GM11168 (cell line): ENCODE measurements at regions not wholly inside any gene's neighbourhood (a gene's known extent, or its start where the extent isn't known, plus 50 kb on each side); places are given as distances from the start of the nearest gene placed in this dataset.

Experiments
- in situ Hi-C: fragments of 300-500 bp; cut with MboI; formaldehyde crosslinking; loops from one replicate; pipeline ENCODE4 v1.12.0; 2022; ENCODE audit warnings: low sequenced_read_pairs; ENCODE audit not compliant: unreplicated experiment

DNA sequence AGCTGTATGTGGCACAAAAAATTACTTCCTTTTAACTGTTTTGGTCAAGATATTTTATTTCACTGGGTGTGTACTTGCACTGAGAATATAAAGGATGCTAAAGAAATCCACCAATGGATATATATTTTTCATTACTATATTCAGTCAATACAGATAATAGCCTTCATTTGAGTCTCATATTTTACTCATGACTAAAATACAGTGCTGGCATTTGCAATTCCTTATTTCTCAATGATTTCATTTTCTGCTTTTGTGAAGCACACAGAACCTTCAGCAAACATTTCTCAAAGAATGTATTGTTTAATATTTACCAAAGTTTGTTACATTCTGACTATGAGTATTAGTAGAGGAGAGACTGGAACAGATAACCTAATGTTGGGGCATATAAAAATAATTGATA, 93.2 kb upstream of the SOX5 start:
- in situ Hi-C loops: no loop called here

GRCh38 chr12:24039113-24039525, 89.6 kb upstream of the SOX5 start:
- in situ Hi-C loops: no loop called here

DNA sequence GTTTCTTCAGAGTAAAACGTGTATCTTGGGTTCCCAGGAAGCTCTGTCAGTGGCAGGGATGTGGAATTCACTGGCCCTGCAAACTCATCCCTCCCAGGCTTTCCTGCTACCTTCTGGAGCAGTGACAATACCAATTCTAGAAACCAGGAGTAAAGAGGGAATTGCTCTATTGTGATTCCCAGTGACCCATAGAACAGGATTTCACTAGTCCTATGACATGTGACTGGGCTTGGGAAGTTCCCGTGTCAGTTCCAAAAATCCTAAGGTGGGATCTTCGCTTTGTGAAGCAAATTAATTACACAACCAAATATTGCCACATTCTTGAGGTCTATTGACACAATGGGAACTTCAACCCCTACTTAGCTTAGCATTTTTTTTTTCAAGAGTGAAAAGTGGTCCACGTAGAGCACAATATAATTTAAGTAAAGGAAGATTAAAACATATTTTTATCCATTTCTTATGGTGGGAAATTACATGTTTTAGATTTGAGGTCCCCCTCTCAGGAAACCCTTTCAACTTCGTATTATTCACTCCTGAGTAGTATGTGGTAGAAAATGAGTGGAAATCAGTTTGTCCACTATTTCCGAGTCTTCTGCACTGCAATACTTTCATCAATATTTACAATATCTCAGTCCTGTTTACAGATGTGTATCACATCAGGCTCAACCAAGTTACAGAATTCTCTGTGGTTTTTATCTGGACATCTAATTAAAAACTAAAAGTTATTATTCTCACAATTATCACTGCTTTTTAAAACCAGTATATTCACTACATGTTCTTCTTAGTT, 88.9 kb upstream of the SOX5 start:
- in situ Hi-C loops: no loop called here

- in situ Hi-C loops: no loop called here
Measured at GRCh38 chr12:24036438-24037216, 87.2 kb upstream of the SOX5 start.

DNA sequence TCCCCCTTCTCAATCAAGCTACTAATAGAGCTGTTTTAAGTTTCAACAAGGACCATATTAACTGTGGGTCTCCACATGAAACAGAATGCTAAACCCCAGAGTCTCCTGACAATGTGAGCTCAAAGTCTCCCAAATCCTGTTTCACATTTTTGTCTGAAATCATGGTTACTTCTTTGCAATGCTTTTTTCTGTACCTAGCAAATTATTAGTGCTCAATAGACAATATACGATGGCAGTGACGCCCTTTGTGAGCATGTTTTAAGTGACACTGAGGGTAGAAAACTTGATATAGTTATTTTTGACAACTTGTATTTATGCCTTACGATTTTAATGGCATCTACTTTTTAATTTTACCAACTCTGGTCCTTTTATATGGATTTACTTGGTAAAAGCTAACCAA, 85.4 kb upstream of the SOX5 start:
- in situ Hi-C loops: no loop called here

GRCh38 chr12:24034160-24034559, 84.7 kb upstream of the SOX5 start:
- in situ Hi-C loops: no loop called here

- in situ Hi-C loops: no loop called here
Measured at GRCh38 chr12:24027352-24027751, 77.9 kb upstream of the SOX5 start.

- in situ Hi-C loops: no loop called here
Measured at GRCh38 chr12:24025153-24025798, 75.8 kb upstream of the SOX5 start.

GRCh38 chr12:24023081-24023480, 73.6 kb upstream of the SOX5 start:
- in situ Hi-C loops: no loop called here

DNA sequence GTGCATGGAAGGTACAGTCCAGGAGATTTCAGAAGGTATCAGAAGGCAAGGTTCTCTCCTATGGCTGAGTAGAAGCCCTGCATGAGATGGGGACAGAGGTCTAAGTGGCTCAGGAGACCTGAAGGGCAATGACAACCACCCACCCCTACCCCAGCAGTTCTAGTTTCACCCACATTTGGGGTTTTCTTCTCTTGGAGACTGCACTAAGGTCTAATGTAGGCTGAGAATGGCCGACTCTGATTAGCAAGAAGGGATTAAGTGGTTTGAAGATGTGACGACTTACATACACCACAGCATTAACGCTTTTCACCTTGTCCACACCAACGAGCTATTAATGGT, 71.7 kb upstream of the SOX5 start:
- in situ Hi-C loops: no loop called here

DNA sequence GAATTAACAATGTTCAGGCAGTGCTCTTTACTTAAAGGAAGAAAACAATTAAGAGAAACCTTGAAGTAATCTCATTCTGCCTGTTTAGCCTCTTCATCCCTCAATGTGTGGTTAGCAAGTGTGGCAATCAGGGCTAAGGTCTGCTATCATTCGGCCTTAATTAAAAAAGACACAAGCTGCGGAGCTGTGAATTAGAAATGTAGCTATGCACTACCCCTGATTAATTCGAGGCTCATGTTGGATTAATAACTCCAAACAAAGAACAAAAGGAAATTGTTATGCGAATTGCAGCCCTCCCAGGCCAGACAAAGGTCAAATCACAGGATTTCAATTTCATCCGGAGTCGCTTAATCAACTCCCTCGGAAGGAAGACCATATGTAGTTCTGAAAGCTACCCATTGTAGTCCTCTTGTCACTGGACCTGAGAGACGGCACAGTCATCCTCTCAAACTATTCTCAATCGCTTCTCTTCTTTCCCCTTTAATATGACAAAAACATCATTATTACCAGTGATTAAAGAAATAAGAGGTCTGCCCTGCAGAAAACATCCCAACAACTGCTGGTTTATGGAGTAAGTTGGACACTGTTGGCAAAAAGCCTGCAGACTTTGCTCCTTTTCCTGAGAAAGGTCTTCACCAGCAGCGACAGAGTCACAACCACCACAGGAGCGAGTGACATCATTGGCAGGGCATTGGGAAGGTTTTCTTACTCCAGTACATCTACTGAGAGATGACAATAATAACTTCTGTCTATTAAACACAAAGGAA, 71.1 kb upstream of the SOX5 start:
- in situ Hi-C loops: no loop called here

- in situ Hi-C loops: no loop called here
Measured at GRCh38 chr12:24015833-24016160, 66.3 kb upstream of the SOX5 start.

DNA sequence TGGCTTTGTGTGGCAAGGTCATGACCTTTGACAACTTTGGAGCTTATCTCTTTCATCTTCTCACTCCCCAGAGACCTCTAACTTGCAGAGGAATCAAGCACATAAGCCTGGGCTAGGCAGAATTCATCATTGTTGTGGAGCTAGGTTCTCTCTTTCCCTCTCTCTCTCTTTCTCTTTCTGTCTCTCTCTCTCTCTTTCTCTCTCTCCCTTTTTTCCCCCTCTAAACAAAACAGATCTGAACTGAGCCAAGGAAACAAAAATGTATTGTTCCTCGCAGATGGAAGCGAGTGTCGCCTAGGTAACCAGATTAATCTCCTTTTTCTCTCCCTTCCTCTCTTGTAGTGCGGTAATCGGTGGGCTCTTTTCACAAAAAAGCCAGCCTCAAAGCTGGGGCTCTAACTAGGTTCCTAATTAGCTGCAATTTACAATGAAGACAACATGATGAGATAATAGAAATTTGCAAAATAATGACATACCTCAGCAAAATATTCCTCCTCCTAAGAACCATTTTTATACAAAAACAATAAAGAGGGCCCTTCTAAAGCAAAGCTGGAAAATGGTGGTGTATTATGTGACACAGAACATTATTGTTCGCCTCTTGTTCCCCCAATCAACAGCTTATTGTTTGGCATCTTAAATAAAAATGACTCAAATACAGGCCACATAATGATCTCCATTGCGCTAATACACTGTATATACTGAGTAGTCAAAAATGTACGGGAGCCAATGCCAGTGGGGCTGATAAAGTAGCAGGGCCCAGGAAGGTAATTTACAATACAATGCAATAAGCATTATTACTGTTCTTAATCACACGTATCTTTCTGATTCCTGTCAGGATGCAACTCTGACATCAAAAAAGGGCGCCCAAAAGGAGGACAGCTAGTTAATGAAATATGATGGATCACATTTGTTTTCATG, 65.7 kb upstream of the SOX5 start:
- in situ Hi-C loops: no loop called here

DNA sequence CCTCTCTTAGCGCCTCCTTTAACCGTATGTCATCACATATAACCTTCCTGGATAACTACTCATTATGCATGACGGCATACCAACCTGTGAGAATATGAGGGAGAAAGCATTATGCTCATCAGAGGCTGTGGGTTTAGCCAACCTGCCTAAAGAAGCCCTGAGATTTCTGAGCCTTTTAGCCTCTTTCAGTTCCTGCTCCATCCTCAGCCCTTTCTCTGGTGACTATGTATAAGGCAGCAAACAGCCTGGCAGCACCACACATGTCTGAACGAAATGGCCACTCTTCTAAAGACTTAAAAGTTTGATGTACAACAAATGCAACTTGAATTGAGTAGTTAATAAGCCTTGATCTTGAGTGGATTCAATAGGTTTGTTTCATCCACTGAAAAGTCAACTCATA, 64.8 kb upstream of the SOX5 start:
- in situ Hi-C loops: no loop called here

GRCh38 chr12:24012528-24012927, 63.1 kb upstream of the SOX5 start:
- in situ Hi-C loops: no loop called here

DNA sequence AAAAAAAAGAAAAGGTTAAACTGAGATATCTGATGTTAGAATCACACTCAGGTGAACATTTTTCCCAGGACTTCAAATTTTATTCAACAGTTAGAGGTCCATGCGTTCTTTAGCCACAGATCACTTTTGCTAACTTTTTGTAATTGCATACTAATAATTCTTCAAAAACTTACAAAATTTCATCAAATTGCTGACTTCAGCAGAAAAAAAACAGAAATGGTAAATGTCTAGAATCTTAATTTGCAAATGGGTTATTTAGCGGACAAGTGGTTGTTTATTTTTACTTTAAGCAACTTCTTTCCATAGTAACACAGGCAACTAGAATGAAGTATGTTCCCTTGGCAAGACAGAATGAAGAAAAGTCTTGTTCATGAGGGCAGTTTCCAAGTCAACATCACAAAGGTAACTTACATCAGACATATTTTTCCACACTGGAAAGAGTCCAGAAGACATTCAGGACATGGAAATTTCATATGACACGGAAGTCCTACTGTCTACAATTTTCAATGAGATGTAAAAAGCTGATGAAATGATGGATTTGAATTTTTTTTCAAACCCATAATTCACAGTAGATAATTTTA, 62.5 kb upstream of the SOX5 start:
- in situ Hi-C loops: no loop called here

DNA sequence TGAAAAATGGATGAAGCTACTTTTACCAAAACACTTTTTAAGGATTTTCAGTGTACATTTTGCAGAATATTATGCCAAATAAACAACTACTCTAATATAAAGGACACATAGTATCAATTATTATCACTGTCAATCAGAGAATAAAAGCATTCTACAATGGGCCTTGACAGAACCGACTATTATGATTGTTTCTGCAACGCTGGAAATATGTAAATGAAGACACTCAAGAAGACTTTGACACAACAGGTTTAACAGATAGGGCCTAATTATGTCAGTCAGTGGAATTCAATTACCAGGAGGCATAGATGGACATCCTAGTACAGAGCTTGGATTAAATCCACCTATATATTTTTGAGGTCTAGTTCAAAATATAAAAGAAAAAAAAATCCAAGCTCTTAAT, 58.7 kb upstream of the SOX5 start:
- in situ Hi-C loops: no loop called here
